HepG2 (cell line): ENCODE measurements at regions not wholly inside any gene's neighbourhood (a gene's known extent, or its start where the extent isn't known, plus 50 kb on each side); places are given as distances from the start of the nearest gene placed in this dataset.

Experiments used
- KAT7 ChIP-seq: IDR thresholded peaks from 2 replicates; pipeline ENCODE4 v1.6.1; 2018; ENCODE audit warnings: borderline replicate concordance, missing compliant biosample characterization
- NR1H2 ChIP-seq: sonication (generic); formaldehyde crosslinking; IDR thresholded peaks from 2 replicates; pipeline ENCODE4 v1.8.1; 2022; ENCODE audit warnings: low read depth, missing genetic modification reagents, borderline replicate concordance
- POLR2A ChIP-seq, 2 experiments: IDR thresholded peaks; 2 replicates each; pipeline ENCODE4 v1.6.1; 2011; ENCODE audit warnings: low read depth in 2 of 2, low read length in 2 of 2, mild to moderate bottlenecking in 1 of 2, moderate library complexity in 1 of 2; ENCODE audit not compliant: insufficient read depth in 1 of 2
- YY1 ChIP-seq: IDR thresholded peaks from 2 replicates; pipeline ENCODE4 v1.6.1; 2011; ENCODE audit warnings: low read length, low read depth, moderate library complexity, mild to moderate bottlenecking; ENCODE audit not compliant: insufficient read depth, insufficient replicate concordance
- TF ChIP-seq, protein P1 (sequence below): sonication (generic); formaldehyde crosslinking; IDR thresholded peaks from 2 replicates; pipeline ENCODE4 v1.4.0; 2020; ENCODE audit warnings: missing genetic modification reagents
- TF ChIP-seq, protein P2 (sequence below): sonication (generic); formaldehyde crosslinking; IDR thresholded peaks from 2 replicates; pipeline ENCODE4 v1.5.0; 2020; ENCODE audit warnings: mild to moderate bottlenecking, missing genetic modification reagents, moderate library complexity
- TF ChIP-seq, protein P3 (sequence below): sonication (generic); formaldehyde crosslinking; IDR thresholded peaks from 2 replicates; pipeline ENCODE4 v1.5.0; 2020; ENCODE audit warnings: missing genetic modification reagents

DNA sequence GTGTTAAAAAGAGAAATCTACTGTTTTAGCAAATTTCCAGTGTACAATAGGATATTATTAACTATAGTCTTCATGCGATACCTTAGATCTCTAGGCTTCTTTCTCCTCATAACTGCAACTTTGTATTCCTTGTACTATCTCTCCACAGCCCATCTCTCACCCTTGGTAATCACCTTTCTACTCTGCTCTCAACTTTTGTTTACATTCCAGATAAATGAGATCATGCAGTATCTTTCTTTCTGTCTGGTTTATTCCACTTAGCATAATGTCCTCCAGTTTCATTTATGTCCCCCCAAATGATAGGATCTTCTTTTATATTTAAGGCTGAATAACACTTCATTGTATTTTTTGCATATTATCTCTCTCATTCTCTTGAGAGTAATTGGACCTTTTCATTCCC is 165.5 kb downstream of the HS3ST1 start:
- TF ChIP-seq POLR2A (IDR thresholded peaks at IDR 0.05; ENCODE audit: insufficient read depth in 1 of 2, low read depth in 2 of 2, low read length in 2 of 2) (no peak), NR1H2 (CRISPR knock-in tag) (no peak), KAT7 (CRISPR knock-in tag) (no peak), YY1 (no peak)
- TF ChIP-seq, protein P1, sequence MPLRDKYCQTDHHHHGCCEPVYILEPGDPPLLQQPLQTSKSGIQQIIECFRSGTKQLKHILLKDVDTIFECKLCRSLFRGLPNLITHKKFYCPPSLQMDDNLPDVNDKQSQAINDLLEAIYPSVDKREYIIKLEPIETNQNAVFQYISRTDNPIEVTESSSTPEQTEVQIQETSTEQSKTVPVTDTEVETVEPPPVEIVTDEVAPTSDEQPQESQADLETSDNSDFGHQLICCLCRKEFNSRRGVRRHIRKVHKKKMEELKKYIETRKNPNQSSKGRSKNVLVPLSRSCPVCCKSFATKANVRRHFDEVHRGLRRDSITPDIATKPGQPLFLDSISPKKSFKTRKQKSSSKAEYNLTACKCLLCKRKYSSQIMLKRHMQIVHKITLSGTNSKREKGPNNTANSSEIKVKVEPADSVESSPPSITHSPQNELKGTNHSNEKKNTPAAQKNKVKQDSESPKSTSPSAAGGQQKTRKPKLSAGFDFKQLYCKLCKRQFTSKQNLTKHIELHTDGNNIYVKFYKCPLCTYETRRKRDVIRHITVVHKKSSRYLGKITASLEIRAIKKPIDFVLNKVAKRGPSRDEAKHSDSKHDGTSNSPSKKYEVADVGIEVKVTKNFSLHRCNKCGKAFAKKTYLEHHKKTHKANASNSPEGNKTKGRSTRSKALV, result no peak
- TF ChIP-seq, protein P2, sequence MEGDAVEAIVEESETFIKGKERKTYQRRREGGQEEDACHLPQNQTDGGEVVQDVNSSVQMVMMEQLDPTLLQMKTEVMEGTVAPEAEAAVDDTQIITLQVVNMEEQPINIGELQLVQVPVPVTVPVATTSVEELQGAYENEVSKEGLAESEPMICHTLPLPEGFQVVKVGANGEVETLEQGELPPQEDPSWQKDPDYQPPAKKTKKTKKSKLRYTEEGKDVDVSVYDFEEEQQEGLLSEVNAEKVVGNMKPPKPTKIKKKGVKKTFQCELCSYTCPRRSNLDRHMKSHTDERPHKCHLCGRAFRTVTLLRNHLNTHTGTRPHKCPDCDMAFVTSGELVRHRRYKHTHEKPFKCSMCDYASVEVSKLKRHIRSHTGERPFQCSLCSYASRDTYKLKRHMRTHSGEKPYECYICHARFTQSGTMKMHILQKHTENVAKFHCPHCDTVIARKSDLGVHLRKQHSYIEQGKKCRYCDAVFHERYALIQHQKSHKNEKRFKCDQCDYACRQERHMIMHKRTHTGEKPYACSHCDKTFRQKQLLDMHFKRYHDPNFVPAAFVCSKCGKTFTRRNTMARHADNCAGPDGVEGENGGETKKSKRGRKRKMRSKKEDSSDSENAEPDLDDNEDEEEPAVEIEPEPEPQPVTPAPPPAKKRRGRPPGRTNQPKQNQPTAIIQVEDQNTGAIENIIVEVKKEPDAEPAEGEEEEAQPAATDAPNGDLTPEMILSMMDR (CRISPR knock-in tag), result no peak
- TF ChIP-seq, protein P3, sequence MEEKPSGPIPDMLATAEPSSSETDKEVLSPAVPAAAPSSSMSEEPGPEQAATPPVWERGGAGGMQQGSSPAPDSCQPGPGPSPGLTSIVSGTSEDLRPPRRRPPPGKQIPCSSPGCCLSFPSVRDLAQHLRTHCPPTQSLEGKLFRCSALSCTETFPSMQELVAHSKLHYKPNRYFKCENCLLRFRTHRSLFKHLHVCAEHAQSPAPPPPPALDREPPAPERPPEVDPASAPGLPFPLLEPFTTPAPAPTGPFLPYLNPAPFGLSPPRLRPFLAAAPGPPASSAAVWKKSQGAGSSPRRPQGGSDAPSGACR (CRISPR knock-in tag), result no peak
